Psoas muscle (tissue), 7 donors: ENCODE measurements at regions not wholly inside any gene's neighbourhood (a gene's known extent, or its start where the extent isn't known, plus 50 kb on each side); places are given as distances from the start of the nearest gene placed in this dataset.

Experiments used
- ATAC-seq, 4 donors: fragments of 200-7000 bp; cut with Tn5 transposase; one replicate each; pipeline ENCODE4 v1.9.1; 2020; ENCODE audit warnings: moderate library complexity in 3 of 4, mild to moderate bottlenecking in 2 of 4
- DNase-seq, 2 donors: peaks; one replicate each; pipeline ENCODE4 v3.0.0-alpha.2; 2020
- H3K27ac ChIP-seq: fragments of 200-600 bp; one replicate; pipeline ENCODE4 v1.8.0; 2022
- H3K27me3 ChIP-seq, 3 donors: fragments of 200-600 bp in 1 of 3; one replicate each; pipeline versions ENCODE4 v1.6.1 to v1.8.0; 2013 to 2022; ENCODE audit warnings: low read length in 2 of 3, mild to moderate bottlenecking in 2 of 3, moderate library complexity in 1 of 3; ENCODE audit not compliant: insufficient read depth in 3 of 3
- H3K36me3 ChIP-seq, 2 donors: fragments of 200-600 bp in 1 of 2; one replicate each; pipeline versions ENCODE4 v1.6.1 to v1.8.0; 2013 to 2022; ENCODE audit warnings: low read depth in 1 of 2, mild to moderate bottlenecking in 1 of 2, moderate library complexity in 1 of 2; ENCODE audit not compliant: insufficient read depth in 1 of 2
- H3K4me1 ChIP-seq: fragments of 200-600 bp; one replicate; pipeline ENCODE4 v1.8.0; 2022
- H3K4me3 ChIP-seq: fragments of 200-600 bp; one replicate; pipeline ENCODE4 v1.8.0; 2022; ENCODE audit warnings: mild to moderate bottlenecking
- H3K9me3 ChIP-seq: fragments of 200-600 bp; one replicate; pipeline ENCODE4 v1.8.0; 2022
- WGBS, 3 donors: extraction: QIAGEN DNeasy Blood & Tissue Kit; methylation state at CpG; one replicate each; pipeline versions ENCODE4 v1.1.6 to v1.1.7; 2013; 5-methylcytosine and 5-hydroxymethylcytosine counted together
- intact Hi-C, 2 donors: fragments of 100-400 bp; cut with DNase I; formaldehyde crosslinking; loops; one replicate each; pipeline versions ENCODE4 v1.11.0 to v1.14.2; 2022
- TF ChIP-seq, protein P1 (sequence below): fragments of 200-600 bp; IDR thresholded peaks from one replicate; pipeline ENCODE4 v1.8.0; 2022; ENCODE audit warnings: antibody characterized with exemption
- donor health status: healthy with polysubstance abuse.
- donor health status: DM: no; HTN: no; CAD: no; lungs with moderate emphysema.
- donor health status: Bipolar disorder and iron deficiency.
- donor health status: healthy.
- donor health status: DM: yes; HTN: yes; CAD: no.
- donor health status: DM: no; HTN: no; CAD: no.
- donor health status: DM: yes; HTN: yes; CAD: no.

DNA sequence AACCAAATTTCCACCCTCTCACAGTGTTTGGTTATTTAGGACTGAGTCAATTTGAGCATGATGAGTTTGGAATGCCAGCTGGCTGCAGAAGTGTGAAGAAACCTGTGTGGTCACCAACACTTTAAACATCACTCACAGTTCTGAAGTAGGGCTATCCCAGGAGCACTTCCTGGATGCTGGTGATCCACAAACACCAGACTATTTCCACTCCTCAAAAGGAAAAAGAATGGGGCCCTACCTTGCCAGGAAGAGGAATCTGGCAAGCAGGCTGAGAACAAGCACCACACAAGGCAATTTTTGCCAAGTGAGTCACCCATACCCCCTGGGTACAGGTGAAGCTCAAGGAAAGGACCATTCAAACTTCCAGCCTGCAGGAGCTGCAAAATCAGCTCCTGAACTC, 294.2 kb upstream of the PTGER4 start:
- TF ChIP-seq, protein P1, sequence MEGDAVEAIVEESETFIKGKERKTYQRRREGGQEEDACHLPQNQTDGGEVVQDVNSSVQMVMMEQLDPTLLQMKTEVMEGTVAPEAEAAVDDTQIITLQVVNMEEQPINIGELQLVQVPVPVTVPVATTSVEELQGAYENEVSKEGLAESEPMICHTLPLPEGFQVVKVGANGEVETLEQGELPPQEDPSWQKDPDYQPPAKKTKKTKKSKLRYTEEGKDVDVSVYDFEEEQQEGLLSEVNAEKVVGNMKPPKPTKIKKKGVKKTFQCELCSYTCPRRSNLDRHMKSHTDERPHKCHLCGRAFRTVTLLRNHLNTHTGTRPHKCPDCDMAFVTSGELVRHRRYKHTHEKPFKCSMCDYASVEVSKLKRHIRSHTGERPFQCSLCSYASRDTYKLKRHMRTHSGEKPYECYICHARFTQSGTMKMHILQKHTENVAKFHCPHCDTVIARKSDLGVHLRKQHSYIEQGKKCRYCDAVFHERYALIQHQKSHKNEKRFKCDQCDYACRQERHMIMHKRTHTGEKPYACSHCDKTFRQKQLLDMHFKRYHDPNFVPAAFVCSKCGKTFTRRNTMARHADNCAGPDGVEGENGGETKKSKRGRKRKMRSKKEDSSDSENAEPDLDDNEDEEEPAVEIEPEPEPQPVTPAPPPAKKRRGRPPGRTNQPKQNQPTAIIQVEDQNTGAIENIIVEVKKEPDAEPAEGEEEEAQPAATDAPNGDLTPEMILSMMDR: no peak
- Histone ChIP-seq H3K36me3 (no peaks in the 10 kb centered on the region), H3K4me1 (no peaks in the 10 kb centered on the region), H3K27me3 (no peaks in the 10 kb centered on the region), H3K27ac (no peak overlapping the region), H3K9me3 (no peaks in the 10 kb centered on the region), H3K4me3 (no peak overlapping the region)
- intact Hi-C loops: no loop called here
- DNase-seq: no peak
- ATAC-seq: no peak

DNA sequence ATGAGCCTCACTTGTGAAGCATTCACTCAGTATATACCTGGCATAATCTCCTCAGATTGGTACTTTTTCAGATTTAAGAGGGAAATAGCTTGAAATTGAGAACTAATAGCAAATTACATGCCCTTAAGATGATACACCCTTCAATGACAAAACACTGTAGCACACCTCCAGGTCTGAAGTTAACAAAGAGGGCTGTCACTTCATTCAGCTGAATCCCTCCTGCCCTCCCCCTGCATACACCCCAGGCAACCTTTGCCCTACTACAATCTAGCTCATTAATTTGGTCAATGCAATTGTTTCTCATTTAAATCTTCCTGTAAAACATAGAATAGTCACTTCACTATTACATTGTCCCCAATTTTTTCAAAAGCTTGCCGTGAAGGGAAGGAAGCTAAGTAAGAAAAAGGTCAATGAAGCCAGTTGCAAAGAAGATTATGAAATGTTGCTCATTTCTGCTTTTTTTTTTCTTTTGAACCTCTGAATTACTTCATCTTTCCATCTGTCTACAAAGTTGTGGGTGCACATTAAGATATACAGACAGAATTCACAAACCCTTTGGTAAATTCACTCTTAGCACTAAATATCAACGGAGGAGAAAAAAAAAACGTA, 294.8 kb upstream of the PTGER4 start:
- 67 to 78% (median 70%) methylated on average over 3 of the region's 3 CpGs for WGBS, 3 donors
- Histone ChIP-seq H3K27ac (no peak overlapping the region), H3K9me3 (no peaks in the 10 kb centered on the region), H3K36me3 (no peaks in the 10 kb centered on the region), H3K4me3 (no peak overlapping the region), H3K4me1 (no peaks in the 10 kb centered on the region), H3K27me3 (no peaks in the 10 kb centered on the region)
- TF ChIP-seq, protein P1: no peak
- ATAC-seq (no peak), DNase-seq (no peak)
- intact Hi-C loops: no loop called here

DNA sequence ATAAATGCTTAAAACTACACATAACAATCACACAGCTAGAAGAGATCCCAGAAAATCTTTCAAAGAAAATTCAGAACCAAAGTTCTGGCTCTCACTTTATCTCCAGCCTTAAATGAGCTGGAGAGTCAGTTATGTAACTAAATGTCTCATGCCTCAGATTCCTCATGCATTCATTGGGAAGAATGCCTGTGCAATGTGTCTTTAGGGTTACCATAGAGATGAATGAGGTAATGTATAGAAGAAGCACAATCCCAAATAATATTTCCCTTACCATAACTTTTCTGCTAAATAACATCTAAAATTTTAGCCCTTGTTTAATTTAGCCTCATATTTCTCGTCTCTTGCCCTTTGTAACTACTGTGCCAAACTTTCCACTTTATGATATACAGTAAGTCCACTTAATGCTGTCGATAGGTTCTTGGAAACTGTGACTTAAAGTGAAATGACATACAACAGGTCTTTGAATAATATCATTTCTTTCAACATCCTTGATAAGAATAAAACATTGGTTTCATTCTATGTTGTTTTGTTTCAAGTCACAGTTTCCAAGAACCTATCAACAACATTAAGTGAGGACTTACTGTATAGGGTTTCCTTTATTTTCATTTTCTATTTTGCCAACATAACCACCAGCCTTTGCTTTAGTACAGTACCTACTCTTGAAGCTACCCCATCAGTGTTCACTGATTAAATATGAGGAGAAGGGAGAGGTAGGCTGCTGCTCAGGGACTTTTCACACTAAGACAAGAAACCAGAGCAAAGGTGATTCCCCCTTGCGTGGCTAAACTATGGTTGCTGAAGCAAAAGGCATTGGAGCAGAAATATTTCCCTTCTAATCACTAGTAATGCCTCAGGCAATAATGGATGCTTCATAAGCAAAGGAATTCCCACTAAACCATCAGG, 295.7 kb upstream of the PTGER4 start:
- Histone ChIP-seq H3K27me3 (no peaks in the 10 kb centered on the region), H3K4me3 (no peak overlapping the region), H3K9me3 (no peaks in the 10 kb centered on the region), H3K4me1 (no peaks in the 10 kb centered on the region), H3K36me3 (no peaks in the 10 kb centered on the region), H3K27ac (no peak overlapping the region)
- TF ChIP-seq, protein P1: no peak
- 84 to 87% (median 85%) methylated on average over 3 of the region's 3 CpGs for WGBS, 3 donors
- ATAC-seq (no peak), DNase-seq (no peak)
- intact Hi-C loops: no loop called here

DNA sequence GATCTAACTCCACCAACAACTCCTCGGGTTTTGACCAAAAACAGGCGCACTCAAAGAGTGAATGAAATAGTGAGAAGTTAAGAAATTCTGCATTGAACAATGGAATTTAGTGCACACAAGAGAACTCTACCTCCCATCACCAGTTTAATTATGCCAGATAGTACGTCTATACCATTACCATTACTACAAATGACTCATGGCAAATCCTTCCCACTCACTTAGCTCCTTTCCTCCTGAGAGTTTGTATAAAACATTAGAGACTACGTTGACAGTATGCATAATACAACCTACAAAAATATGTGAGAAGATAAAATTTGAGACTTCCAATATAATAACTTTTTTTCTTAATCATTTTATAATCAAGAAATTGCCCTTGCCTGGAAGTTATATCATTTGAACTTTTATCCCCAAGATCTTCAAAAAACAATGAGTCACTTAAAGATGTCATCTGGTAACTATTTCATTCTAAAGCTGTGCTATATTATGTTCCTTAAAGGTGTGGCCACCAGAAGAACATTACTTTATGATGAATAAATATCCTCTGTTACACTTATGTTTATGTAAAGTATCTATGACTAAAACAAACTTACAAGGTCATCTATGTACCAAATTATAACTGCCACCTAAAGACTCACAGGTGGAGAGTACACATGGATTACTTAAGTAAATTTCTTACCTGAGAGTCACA, 297.9 kb upstream of the PTGER4 start:
- TF ChIP-seq, protein P1: no peak
- Histone ChIP-seq H3K27ac (no peak overlapping the region), H3K36me3 (no peaks in the 10 kb centered on the region), H3K4me1 (no peaks in the 10 kb centered on the region), H3K4me3 (no peak overlapping the region), H3K27me3 (no peaks in the 10 kb centered on the region), H3K9me3 (no peaks in the 10 kb centered on the region)
- DNase-seq (no peak), ATAC-seq (no peak)
- intact Hi-C loops: no loop called here
- WGBS, 3 donors: 92 to 94% (median 94%) methylated on average over 4 of the region's 4 CpGs
